Duodenal mucosa (tissue), 2 donors: ENCODE measurements at regions not wholly inside any gene's neighbourhood (a gene's known extent, or its start where the extent isn't known, plus 50 kb on each side); places are given as distances from the start of the nearest gene placed in this dataset.

ENCODE experiments used
- H3K27ac ChIP-seq: one replicate; pipeline ENCODE4 v1.7.0; 2013; ENCODE audit warnings: low read depth, low read length
- H3K27me3 ChIP-seq, 2 donors: one replicate each; pipeline ENCODE4 v1.7.0; 2013; ENCODE audit warnings: low read length in 2 of 2, control low read depth in 1 of 2; ENCODE audit not compliant: insufficient read depth in 2 of 2, control insufficient read depth in 1 of 2
- H3K36me3 ChIP-seq, 2 donors: one replicate each; pipeline ENCODE4 v1.7.0; 2013; ENCODE audit warnings: low read length in 2 of 2, control low read depth in 1 of 2; ENCODE audit not compliant: insufficient read depth in 2 of 2, control insufficient read depth in 1 of 2
- H3K4me1 ChIP-seq, 2 donors: one replicate each; pipeline ENCODE4 v1.7.0; 2013; ENCODE audit warnings: low read length in 2 of 2, control low read depth in 1 of 2; ENCODE audit not compliant: insufficient read depth in 2 of 2, control insufficient read depth in 1 of 2
- H3K4me3 ChIP-seq, 2 donors: one replicate each; pipeline ENCODE4 v1.7.0; 2013; ENCODE audit warnings: low read length in 2 of 2, low read depth in 1 of 2
- H3K9ac ChIP-seq, 2 donors: one replicate each; pipeline ENCODE4 v1.7.0; 2013; ENCODE audit warnings: low read length in 2 of 2, low read depth in 1 of 2
- H3K9me3 ChIP-seq, 2 donors: one replicate each; pipeline ENCODE4 v1.7.0; 2013; ENCODE audit warnings: low read length in 2 of 2, control low read depth in 1 of 2; ENCODE audit not compliant: control insufficient read depth in 1 of 2

- Histone ChIP-seq H3K9me3 (no peaks in the 10 kb centered on the region), H3K36me3 (no peaks in the 10 kb centered on the region), H3K4me1 (no peaks in the 10 kb centered on the region), H3K4me3 (no peak overlapping the region), H3K27me3 (no peaks in the 10 kb centered on the region), H3K27ac (no peak overlapping the region), H3K9ac (no peak overlapping the region)
Observed at GRCh38 chr7:94276027-94276426, 118.7 kb upstream of the COL1A2 start.

GRCh38 chr7:94276795-94277194, 117.9 kb upstream of the COL1A2 start:
- Histone ChIP-seq H3K4me1 (no peaks in the 10 kb centered on the region), H3K9me3 (no peaks in the 10 kb centered on the region), H3K4me3 (no peak overlapping the region), H3K27ac (no peak overlapping the region), H3K27me3 (no peaks in the 10 kb centered on the region), H3K9ac (no peak overlapping the region), H3K36me3 (no peaks in the 10 kb centered on the region)

GRCh38 chr7:94277236-94277635, 117.5 kb upstream of the COL1A2 start:
- Histone ChIP-seq H3K4me1 (no peaks in the 10 kb centered on the region), H3K27me3 (no peaks in the 10 kb centered on the region), H3K36me3 (no peaks in the 10 kb centered on the region), H3K9me3 (no peaks in the 10 kb centered on the region), H3K4me3 (no peak overlapping the region), H3K9ac (no peak overlapping the region), H3K27ac (no peak overlapping the region)

GRCh38 chr7:94280851-94281250, 113.8 kb upstream of the COL1A2 start:
- no peak overlapping the region for H3K9ac ChIP-seq
- H3K36me3 ChIP-seq = no peaks in the 10 kb centered on the region
- H3K9me3 ChIP-seq = no peaks in the 10 kb centered on the region
- no peak overlapping the region for H3K27ac ChIP-seq
- no peaks in the 10 kb centered on the region for H3K4me1 ChIP-seq
- no peaks in the 10 kb centered on the region for H3K27me3 ChIP-seq
- no peak overlapping the region for H3K4me3 ChIP-seq

GRCh38 chr7:94284104-94284503, 110.6 kb upstream of the COL1A2 start:
- Histone ChIP-seq H3K27ac (no peak overlapping the region), H3K9me3 (no peaks in the 10 kb centered on the region), H3K9ac (no peak overlapping the region)

GRCh38 chr7:94286111-94286510, 108.6 kb upstream of the COL1A2 start:
- no peaks in the 10 kb centered on the region for H3K4me1 ChIP-seq
- no peak overlapping the region for H3K4me3 ChIP-seq
- H3K9me3 ChIP-seq = no peaks in the 10 kb centered on the region
- no peak overlapping the region for H3K9ac ChIP-seq
- H3K27ac ChIP-seq = no peak overlapping the region
- no peaks in the 10 kb centered on the region for H3K27me3 ChIP-seq
- no peaks in the 10 kb centered on the region for H3K36me3 ChIP-seq

More at GRCh38 chr7:94284104-94284503, 110.6 kb upstream of the COL1A2 start:
- Histone ChIP-seq H3K27me3 (no peaks in the 10 kb centered on the region), H3K4me3 (no peak overlapping the region), H3K4me1 (no peaks in the 10 kb centered on the region), H3K36me3 (no peaks in the 10 kb centered on the region)

GRCh38 chr7:94288096-94288495, 106.6 kb upstream of the COL1A2 start:
- no peak overlapping the region for H3K9ac ChIP-seq
- no peak overlapping the region for H3K4me3 ChIP-seq
- no peaks in the 10 kb centered on the region for H3K9me3 ChIP-seq
- H3K27me3 ChIP-seq = no peaks in the 10 kb centered on the region
- no peaks in the 10 kb centered on the region for H3K36me3 ChIP-seq
- H3K27ac ChIP-seq = no peak overlapping the region
- no peaks in the 10 kb centered on the region for H3K4me1 ChIP-seq

GRCh38 chr7:94289071-94289470, 105.6 kb upstream of the COL1A2 start:
- Histone ChIP-seq H3K27ac (no peak overlapping the region), H3K36me3 (no peaks in the 10 kb centered on the region), H3K4me3 (no peak overlapping the region), H3K9ac (no peak overlapping the region), H3K9me3 (no peaks in the 10 kb centered on the region), H3K27me3 (no peaks in the 10 kb centered on the region), H3K4me1 (no peaks in the 10 kb centered on the region)

GRCh38 chr7:94294471-94295131, 100.1 kb upstream of the COL1A2 start:
- Histone ChIP-seq H3K36me3 (no peaks in the 10 kb centered on the region), H3K4me1 (peaks cover 0 to 3% of the 10 kb centered on the region in 2 donors), H3K27ac (no peak overlapping the region), H3K9me3 (no peaks in the 10 kb centered on the region), H3K4me3 (no peak overlapping the region), H3K9ac (no peak overlapping the region), H3K27me3 (no peaks in the 10 kb centered on the region)

- H3K27me3 ChIP-seq = no peaks in the 10 kb centered on the region
- H3K4me1 ChIP-seq = peaks cover 0 to 11% of the 10 kb centered on the region in 2 donors
- no peak overlapping the region for H3K27ac ChIP-seq
- no peaks in the 10 kb centered on the region for H3K36me3 ChIP-seq
- no peak overlapping the region for H3K9ac ChIP-seq
- H3K9me3 ChIP-seq = no peaks in the 10 kb centered on the region
- no peak overlapping the region for H3K4me3 ChIP-seq
Observed at GRCh38 chr7:94295850-94296249, 98.8 kb upstream of the COL1A2 start.

GRCh38 chr7:94296881-94297280, 97.8 kb upstream of the COL1A2 start:
- H3K4me3 ChIP-seq = no peak overlapping the region
- H3K9ac ChIP-seq = no peak overlapping the region

More at GRCh38 chr7:94296881-94297280, 97.8 kb upstream of the COL1A2 start:
- no peaks in the 10 kb centered on the region for H3K9me3 ChIP-seq
- no peaks in the 10 kb centered on the region for H3K27me3 ChIP-seq
- H3K4me1 ChIP-seq = peaks cover 5 to 20% of the 10 kb centered on the region in 2 donors
- H3K36me3 ChIP-seq = no peaks in the 10 kb centered on the region
- peak overlapping the region; percentile 26 for H3K27ac ChIP-seq
